Neural crest cell (in vitro differentiated cells): ENCODE measurements at regions not wholly inside any gene's neighbourhood (a gene's known extent, or its start where the extent isn't known, plus 50 kb on each side); places are given as distances from the start of the nearest gene placed in this dataset.

Experiments used
- DNase-seq: peaks from one replicate; pipeline ENCODE4 v3.0.0; 2021; ENCODE audit warnings: low read depth, mixed read lengths, low spot score
- H3K27ac Mint-ChIP-seq: one replicate; pipeline ENCODE4 v1.8.0; 2021; ENCODE audit warnings: mild to moderate bottlenecking, mixed read lengths; ENCODE audit not compliant: unreplicated experiment
- H3K27me3 Mint-ChIP-seq: 2 replicates; pipeline ENCODE4 v1.8.0; 2021; ENCODE audit warnings: low read depth, mild to moderate bottlenecking, mixed read lengths
- H3K36me3 Mint-ChIP-seq: 2 replicates; pipeline ENCODE4 v1.8.0; 2021; ENCODE audit warnings: low read depth, mild to moderate bottlenecking, mixed read lengths
- H3K4me1 Mint-ChIP-seq: 2 replicates; pipeline ENCODE4 v1.8.0; 2021; ENCODE audit warnings: mixed read lengths
- H3K4me3 Mint-ChIP-seq: one replicate; pipeline ENCODE4 v1.8.0; 2021; ENCODE audit warnings: mild to moderate bottlenecking, mixed read lengths
- H3K9me3 Mint-ChIP-seq: 2 replicates; pipeline ENCODE4 v1.8.0; 2021; ENCODE audit warnings: mixed read lengths
- CTCF ChIP-seq: fragments of 200-600 bp; sonication (generic); conservative IDR thresholded peaks from 2 replicates; pipeline ENCODE4 v1.5.0; 2021; ENCODE audit warnings: antibody characterized with exemption, mild to moderate bottlenecking

- H3K4me1 Mint-ChIP-seq = no peaks in the 10 kb centered on the region
- H3K36me3 Mint-ChIP-seq = peaks cover 4% of the 10 kb centered on the region
- no peaks in the 10 kb centered on the region for H3K27me3 Mint-ChIP-seq
Observed at GRCh38 chr5:152329761-152330283, 75.3 kb downstream of the NMUR2 start.

GRCh38 chr5:152329207-152329606 lies 75.9 kb downstream of the NMUR2 start:
- peaks cover 12% of the 10 kb centered on the region for H3K9me3 Mint-ChIP-seq
- H3K4me3 Mint-ChIP-seq = no peak overlapping the region
- peaks cover 4% of the 10 kb centered on the region for H3K36me3 Mint-ChIP-seq
- H3K27ac Mint-ChIP-seq = peak overlapping the region; percentile 14
- H3K4me1 Mint-ChIP-seq = no peaks in the 10 kb centered on the region
- DNase-seq = no peak
- H3K27me3 Mint-ChIP-seq = no peaks in the 10 kb centered on the region
- no peak for TF ChIP-seq CTCF

More at GRCh38 chr5:152329761-152330283, 75.3 kb downstream of the NMUR2 start:
- TF ChIP-seq CTCF = no peak
- no peak for DNase-seq
- peaks cover 11% of the 10 kb centered on the region for H3K9me3 Mint-ChIP-seq
- no peak overlapping the region for H3K27ac Mint-ChIP-seq
- no peak overlapping the region for H3K4me3 Mint-ChIP-seq

GRCh38 chr5:152315942-152316341 lies 89.1 kb downstream of the NMUR2 start:
- Mint-ChIP-seq H3K27ac (no peak overlapping the region), H3K9me3 (no peaks in the 10 kb centered on the region), H3K36me3 (no peaks in the 10 kb centered on the region), H3K27me3 (peaks cover 11% of the 10 kb centered on the region), H3K4me3 (no peak overlapping the region), H3K4me1 (no peaks in the 10 kb centered on the region)
- DNase-seq = no peak
- TF ChIP-seq CTCF = no peak

GRCh38 chr5:152314196-152314829 lies 90.8 kb downstream of the NMUR2 start:
- DNase-seq = no peak
- H3K27me3 Mint-ChIP-seq = peaks cover 11% of the 10 kb centered on the region
- H3K4me1 Mint-ChIP-seq = no peaks in the 10 kb centered on the region
- no peaks in the 10 kb centered on the region for H3K9me3 Mint-ChIP-seq
- no peaks in the 10 kb centered on the region for H3K36me3 Mint-ChIP-seq
- no peak for TF ChIP-seq CTCF
- no peak overlapping the region for H3K4me3 Mint-ChIP-seq
- no peak overlapping the region for H3K27ac Mint-ChIP-seq

- DNase-seq = no peak
- TF ChIP-seq CTCF = no peak
- Mint-ChIP-seq H3K27me3 (peaks cover 9% of the 10 kb centered on the region), H3K27ac (no peak overlapping the region), H3K9me3 (no peaks in the 10 kb centered on the region), H3K4me1 (no peaks in the 10 kb centered on the region), H3K36me3 (no peaks in the 10 kb centered on the region), H3K4me3 (no peak overlapping the region)
Observed at GRCh38 chr5:152309926-152310450, 95.1 kb downstream of the NMUR2 start.
